Posterior vena cava (tissue), 2 donors: ENCODE measurements at regions not wholly inside any gene's neighbourhood (a gene's known extent, or its start where the extent isn't known, plus 50 kb on each side); places are given as distances from the start of the nearest gene placed in this dataset.

Source experiments
- DNase-seq: peaks from one replicate; pipeline ENCODE4 v3.0.0-alpha.2; 2020; ENCODE audit warnings: low spot score
- intact Hi-C, 2 donors: fragments of 100-400 bp; cut with DNase I; formaldehyde crosslinking; loops; one replicate each; pipeline versions ENCODE4 v1.14.1 to v1.14.2; 2022 to 2023
- donor health status: DM: yes; HTN: yes; CAD: no.
- donor health status: DM: yes; HTN: yes; CAD: no.

- intact Hi-C loops = no loop called here
- DNase-seq = no peak
Observed at GRCh38 chr2:147714582-147714981, 130.2 kb upstream of the ACVR2A start.

GRCh38 chr2:147713349-147713748, 131.5 kb upstream of the ACVR2A start:
- intact Hi-C loops = no loop called here
- no peak for DNase-seq

GRCh38 chr2:147712051-147712450, 132.8 kb upstream of the ACVR2A start:
- DNase-seq = no peak
- intact Hi-C loops = no loop called here

- intact Hi-C loops = no loop called here
- no peak for DNase-seq
Observed at GRCh38 chr2:147711031-147711430, 133.8 kb upstream of the ACVR2A start.

GRCh38 chr2:147709655-147710054, 135.2 kb upstream of the ACVR2A start:
- DNase-seq = no peak
- intact Hi-C loops = no loop called here

GRCh38 chr2:147703171-147703570, 141.7 kb upstream of the ACVR2A start:
- no peak for DNase-seq

GRCh38 chr2:147698166-147698565, 146.7 kb upstream of the ACVR2A start:
- DNase-seq = no peak

More at GRCh38 chr2:147703171-147703570, 141.7 kb upstream of the ACVR2A start:
- intact Hi-C loops = no loop called here

GRCh38 chr2:147696426-147696825, 148.4 kb upstream of the ACVR2A start:
- intact Hi-C loops = no loop called here
- DNase-seq = no peak

More at GRCh38 chr2:147698166-147698565, 146.7 kb upstream of the ACVR2A start:
- intact Hi-C loops = no loop called here

- DNase-seq = no peak
- intact Hi-C loops = no loop called here
Observed at GRCh38 chr2:147689220-147689909, 155.5 kb upstream of the ACVR2A start.

- intact Hi-C loops = no loop called here
- no peak for DNase-seq
Observed at GRCh38 chr2:147688242-147688641, 156.6 kb upstream of the ACVR2A start.

GRCh38 chr2:147686365-147686764, 158.5 kb upstream of the ACVR2A start:
- intact Hi-C loops = no loop called here
- DNase-seq = no peak

- no peak for DNase-seq
- intact Hi-C loops = no loop called here
Observed at GRCh38 chr2:147684903-147685302, 159.9 kb upstream of the ACVR2A start.

- DNase-seq = no peak
- intact Hi-C loops = no loop called here
Observed at GRCh38 chr2:147683380-147683779, 161.4 kb upstream of the ACVR2A start.

GRCh38 chr2:147681093-147681492, 163.7 kb upstream of the ACVR2A start:
- intact Hi-C loops = no loop called here

GRCh38 chr2:147679955-147680531, 164.8 kb upstream of the ACVR2A start:
- no peak for DNase-seq
- intact Hi-C loops = no loop called here

More at GRCh38 chr2:147681093-147681492, 163.7 kb upstream of the ACVR2A start:
- no peak for DNase-seq

- no peak for DNase-seq
- intact Hi-C loops = no loop called here
Observed at GRCh38 chr2:147679191-147679954, 165.5 kb upstream of the ACVR2A start.

- intact Hi-C loops = no loop called here
- DNase-seq = no peak
Observed at GRCh38 chr2:147665105-147665504, 179.7 kb upstream of the ACVR2A start.

GRCh38 chr2:147663962-147664361, 180.9 kb upstream of the ACVR2A start:
- intact Hi-C loops = no loop called here
- DNase-seq = no peak

GRCh38 chr2:147663153-147663961, 181.5 kb upstream of the ACVR2A start:
- intact Hi-C loops = no loop called here
- DNase-seq = no peak

GRCh38 chr2:147662221-147662620, 182.6 kb upstream of the ACVR2A start:
- intact Hi-C loops = no loop called here

More at GRCh38 chr2:147662221-147662620, 182.6 kb upstream of the ACVR2A start:
- DNase-seq = no peak
